ENCODE measurements at regions not wholly inside any gene's neighbourhood (a gene's known extent, or its start where the extent isn't known, plus 50 kb on each side); places are given as distances from the start of the nearest gene placed in this dataset.

- TF ChIP-seq ZBTB10 (tag by site-specific recombination; IDR thresholded peaks at IDR 0.05) (no peak), ZNF707 (tag by site-specific recombination; IDR thresholded peaks at IDR 0.05) (no peak), ZSCAN18 (tag by site-specific recombination; IDR thresholded peaks at IDR 0.05) (no peak), ZNF558 (tag by site-specific recombination; IDR thresholded peaks at IDR 0.05) (no peak), ZNF580 (tag by site-specific recombination; IDR thresholded peaks at IDR 0.05) (no peak), EGR2 (tag by site-specific recombination; IDR thresholded peaks at IDR 0.05; ENCODE audit: low read depth) (no peak), GLI2 (tag by site-specific recombination; IDR thresholded peaks at IDR 0.05; ENCODE audit: borderline replicate concordance, low read depth) (no peak), ZNF146 (tag by site-specific recombination; IDR thresholded peaks at IDR 0.05) (no peak), KLF8 (tag by site-specific recombination; IDR thresholded peaks at IDR 0.05) (no peak), IKZF3 (tag by site-specific recombination; IDR thresholded peaks at IDR 0.05) (0 out of 2 replicates have a peak, but pooled peaks have one; percentile 3), ZNF138 (tag by site-specific recombination; IDR thresholded peaks at IDR 0.05; ENCODE audit: borderline replicate concordance) (no peak), SETDB1 (IDR thresholded peaks at IDR 0.05; ENCODE audit: insufficient read length, low read length) (no peak), ZNF394 (tag by site-specific recombination; IDR thresholded peaks at IDR 0.05; ENCODE audit: borderline replicate concordance) (no peak), GLIS2 (tag by site-specific recombination; IDR thresholded peaks at IDR 0.05) (no peak), PRDM10 (tag by site-specific recombination; IDR thresholded peaks at IDR 0.05) (no peak), ZNF292 (tag by site-specific recombination; IDR thresholded peaks at IDR 0.05; ENCODE audit: borderline replicate concordance, low read depth) (no peak), ZNF549 (tag by site-specific recombination; IDR thresholded peaks at IDR 0.05) (no peak), ZNF18 (tag by site-specific recombination; IDR thresholded peaks at IDR 0.05) (no peak), ZNF248 (tag by site-specific recombination; IDR thresholded peaks at IDR 0.05) (no peak), TCF7L2 (IDR thresholded peaks at IDR 0.05; ENCODE audit: borderline replicate concordance, low read depth, low read length) (no peak), ZNF514 (tag by site-specific recombination; IDR thresholded peaks at IDR 0.05) (no peak), ZNF791 (tag by site-specific recombination; IDR thresholded peaks at IDR 0.05) (no peak), ZNF677 (tag by site-specific recombination; IDR thresholded peaks at IDR 0.05) (no peak), ZNF544 (tag by site-specific recombination; IDR thresholded peaks at IDR 0.05) (no peak), KLF17 (tag by site-specific recombination; IDR thresholded peaks at IDR 0.05) (no peak), ZNF112 (tag by site-specific recombination; IDR thresholded peaks at IDR 0.05) (no peak), ZNF391 (tag by site-specific recombination; IDR thresholded peaks at IDR 0.05; ENCODE audit: borderline replicate concordance, low read depth) (no peak), ZNF202 (tag by site-specific recombination; IDR thresholded peaks at IDR 0.05; ENCODE audit: borderline replicate concordance) (no peak)
These were observed 155.5 kb downstream of the FGF9 start (continued) for GRCh38 chr13:21826214-21827015.
